H1 (cell line): ENCODE measurements at regions not wholly inside any gene's neighbourhood (a gene's known extent, or its start where the extent isn't known, plus 50 kb on each side); places are given as distances from the start of the nearest gene placed in this dataset.

Experiments used
- CTCF ChIA-PET: fragments of 300-600 bp; sonication (Branson Sonifier 250); formaldehyde crosslinking; loops from one replicate; lab custom pipeline; 2021; ENCODE audit not compliant: partially characterized antibody; lab: Charles Lee
- POLR2A ChIA-PET: fragments of 300-600 bp; sonication (Branson Sonifier 250); formaldehyde crosslinking; loops from one replicate; lab custom pipeline; 2021; ENCODE audit warnings: inconsistent platforms; ENCODE audit not compliant: partially characterized antibody; lab: Charles Lee
- DNase-seq, 2 experiments: peaks; one replicate each; pipeline versions ENCODE4 v3.0.0 to v3.0.0-alpha.2; 2010 to 2022; ENCODE audit warnings: low spot score in 2 of 2, low read depth in 1 of 2, mixed read lengths in 1 of 2
- FAIRE-seq: peaks from 2 replicates; lab custom pipeline; 2011; peaks lifted over from hg19 to GRCh38; lab: Jason Lieb, UNC
- H2AFZ ChIP-seq: 2 replicates; pipeline ENCODE4 v1.8.1; 2012; ENCODE audit warnings: low read length, inconsistent platforms
- H2AK5ac ChIP-seq: 2 replicates; pipeline ENCODE4 v1.6.1; 2013; ENCODE audit warnings: low read depth, low read length
- H2BK120ac ChIP-seq: replicated peaks from 2 replicates; pipeline ENCODE3; 2013; ENCODE audit warnings: low read depth, low read length, inconsistent platforms
- H2BK12ac ChIP-seq: 2 replicates; pipeline ENCODE4 v1.6.1; 2013; ENCODE audit warnings: low read depth, low read length
- H2BK15ac ChIP-seq: 2 replicates; pipeline ENCODE4 v1.6.1; 2013; ENCODE audit warnings: low read length
- H2BK20ac ChIP-seq: 2 replicates; pipeline ENCODE4 v1.6.1; 2013; ENCODE audit warnings: low read length
- H2BK5ac ChIP-seq: 2 replicates; pipeline ENCODE4 v1.6.1; 2013; ENCODE audit warnings: low read depth, low read length
- H3K14ac ChIP-seq: 2 replicates; pipeline ENCODE4 v1.6.1; 2013; ENCODE audit warnings: inconsistent platforms; ENCODE audit not compliant: insufficient read length
- H3K18ac ChIP-seq: 2 replicates; pipeline ENCODE4 v1.6.1; 2013; ENCODE audit warnings: low read length; ENCODE audit errors: extremely low read depth
- H3K23ac ChIP-seq: 2 replicates; pipeline ENCODE4 v1.6.1; 2013; ENCODE audit warnings: inconsistent platforms; ENCODE audit not compliant: insufficient read length
- H3K23me2 ChIP-seq: 2 replicates; pipeline ENCODE4 v1.6.1; 2013; ENCODE audit warnings: low read depth, low read length
- H3K27ac ChIP-seq: 2 replicates; pipeline ENCODE4 v1.6.1; 2011; ENCODE audit warnings: low read depth, low read length, inconsistent platforms
- H3K27me3 ChIP-seq, 4 experiments: replicated peaks in 1 of 4; 1 replicate in 1 of 4; 2 replicates in 3 of 4; pipeline versions ENCODE4 v1.6.1 to v1.8.1; 2011 to 2013; ENCODE audit warnings: low read length in 3 of 4, mild to moderate bottlenecking in 3 of 4, inconsistent platforms in 2 of 4, mixed read lengths in 2 of 4, moderate library complexity in 1 of 4; ENCODE audit not compliant: control insufficient read depth in 3 of 4, insufficient read depth in 3 of 4; ENCODE audit errors: extremely low read depth in 1 of 4
- H3K36me3 ChIP-seq, 4 experiments: 2 replicates each; pipeline versions ENCODE4 v1.6.1 to v1.8.1; 2011 to 2013; ENCODE audit warnings: mild to moderate bottlenecking in 4 of 4, low read length in 3 of 4, moderate library complexity in 2 of 4, control low read depth in 1 of 4, inconsistent platforms in 1 of 4; ENCODE audit not compliant: insufficient read depth in 4 of 4, control insufficient read depth in 2 of 4
- H3K4ac ChIP-seq: replicated peaks from 2 replicates; pipeline ENCODE3; 2013; ENCODE audit warnings: low read length, low read depth, mixed read lengths, inconsistent platforms; ENCODE audit not compliant: insufficient read length
- H3K4me1 ChIP-seq, 4 experiments: replicated peaks in 1 of 4; 1 replicate in 1 of 4; 2 replicates in 3 of 4; pipeline versions ENCODE4 v1.6.1 to v1.8.1; 2011 to 2013; ENCODE audit warnings: low read length in 3 of 4, inconsistent platforms in 2 of 4, mixed read lengths in 1 of 4; ENCODE audit not compliant: insufficient read depth in 4 of 4, control insufficient read depth in 3 of 4
- H3K4me2 ChIP-seq, 2 experiments: 2 replicates each; pipeline versions ENCODE4 v1.6.1 to v1.8.1; 2011 to 2013; ENCODE audit warnings: low read depth in 2 of 2, low read length in 2 of 2, control low read depth in 1 of 2, inconsistent platforms in 1 of 2, mild to moderate bottlenecking in 1 of 2; ENCODE audit not compliant: insufficient read depth in 1 of 2
- H3K4me3 ChIP-seq, 4 experiments: fragments of 200-600, 300-600 bp in 1 of 4; sonication (generic), shearing (Covaris generic), sonication (Bioruptor Twin) in 1 of 4; 2 replicates each; pipeline versions ENCODE4 v1.5.1 to v1.8.1; 2011 to 2016; ENCODE audit warnings: low read length in 4 of 4, low read depth in 3 of 4, control low read depth in 2 of 4, inconsistent platforms in 2 of 4, mild to moderate bottlenecking in 2 of 4, mixed read lengths in 1 of 4, moderate library complexity in 1 of 4; ENCODE audit not compliant: insufficient read depth in 2 of 4; ENCODE audit errors: extremely low read depth in 1 of 4
- H3K56ac ChIP-seq: replicated peaks from 2 replicates; pipeline ENCODE3; 2013; ENCODE audit warnings: low read depth, mild to moderate bottlenecking, mixed read lengths, low read length, inconsistent platforms; ENCODE audit not compliant: insufficient read length
- H3K79me1 ChIP-seq: 2 replicates; pipeline ENCODE4 v1.6.1; 2013; ENCODE audit warnings: low read depth, low read length, control low read depth
- H3K79me2 ChIP-seq, 2 experiments: 2 replicates each; pipeline versions ENCODE4 v1.6.1 to v1.8.1; 2012 to 2013; ENCODE audit warnings: low read length in 2 of 2, mild to moderate bottlenecking in 2 of 2, inconsistent platforms in 1 of 2; ENCODE audit not compliant: insufficient read depth in 2 of 2, control insufficient read depth in 1 of 2
- H3K9ac ChIP-seq, 4 experiments: replicated peaks in 1 of 4; 1 replicate in 1 of 4; 2 replicates in 3 of 4; pipeline versions ENCODE4 v1.6.1 to v1.8.1; 2011 to 2013; ENCODE audit warnings: low read depth in 3 of 4, low read length in 3 of 4, control low read depth in 2 of 4, mild to moderate bottlenecking in 2 of 4, moderate library complexity in 2 of 4, inconsistent platforms in 1 of 4; ENCODE audit errors: extremely low read depth in 1 of 4
- H3K9me3 ChIP-seq, 2 experiments: 2 replicates each; pipeline versions ENCODE4 v1.6.1 to v1.8.1; 2012 to 2013; ENCODE audit warnings: mild to moderate bottlenecking in 2 of 2, moderate library complexity in 2 of 2, control low read depth in 1 of 2, inconsistent platforms in 1 of 2, low read depth in 1 of 2, low read length in 1 of 2, mixed read lengths in 1 of 2; ENCODE audit not compliant: insufficient read depth in 2 of 2
- H4K20me1 ChIP-seq, 2 experiments: replicated peaks in 1 of 2; 2 replicates each; pipeline versions ENCODE3 to v1.8.1; 2011 to 2013; ENCODE audit warnings: inconsistent platforms in 2 of 2, low read length in 2 of 2, mild to moderate bottlenecking in 1 of 2; ENCODE audit not compliant: insufficient read depth in 2 of 2, control insufficient read depth in 1 of 2
- H4K5ac ChIP-seq: 2 replicates; pipeline ENCODE4 v1.6.1; 2013; ENCODE audit warnings: low read length, low read depth, mixed read lengths, inconsistent platforms; ENCODE audit not compliant: insufficient read length
- H4K8ac ChIP-seq: 2 replicates; pipeline ENCODE4 v1.8.0; 2013; ENCODE audit warnings: mild to moderate bottlenecking, moderate library complexity, low read length, inconsistent platforms; ENCODE audit not compliant: insufficient read depth; ENCODE audit errors: extremely low read depth
- H4K91ac ChIP-seq: replicated peaks from 2 replicates; pipeline ENCODE3; 2013; ENCODE audit warnings: low read length, mixed read lengths, inconsistent platforms; ENCODE audit not compliant: insufficient read length
- BACH1 ChIP-seq: IDR thresholded peaks from 2 replicates; pipeline ENCODE4 v1.6.1; 2012; ENCODE audit warnings: low read length, improper control_type of control experiment
- CBX5 ChIP-seq: fragments of 300-800, 300-1000 bp; sonication (generic); IDR thresholded peaks from 2 replicates; pipeline ENCODE4 v1.7.1; 2016; ENCODE audit warnings: antibody characterized with exemption, low read length, low read depth
- CEBPB ChIP-seq: IDR thresholded peaks from 2 replicates; pipeline ENCODE4 v1.6.1; 2012; ENCODE audit warnings: low read depth, low read length
- EP300 ChIP-seq, 2 experiments: IDR thresholded peaks; 1 replicate in 1 of 2; 2 replicates in 1 of 2; pipeline ENCODE4 v1.6.1; 2011 to 2012; ENCODE audit warnings: low read depth in 2 of 2, low read length in 2 of 2, mild to moderate bottlenecking in 2 of 2, borderline replicate concordance in 1 of 2, inconsistent platforms in 1 of 2, moderate library complexity in 1 of 2
- SAP30 ChIP-seq: fragments of 300-600 bp; sonication (generic); IDR thresholded peaks from 2 replicates; pipeline ENCODE4 v1.7.1; 2012; ENCODE audit warnings: low read length, moderate library complexity, mild to moderate bottlenecking, inconsistent platforms; ENCODE audit not compliant: insufficient read depth, insufficient replicate concordance
- WGBS, 2 experiments: shearing (Covaris generic) in 1 of 2; methylation state at CpG; one replicate each; pipeline versions ENCODE4 v1.1.6 to v1.1.7; 2013 to 2015; ENCODE audit warnings: low lambda C conversion rate in 2 of 2, mixed read lengths in 2 of 2, inconsistent platforms in 1 of 2, low coverage in 1 of 2, missing lambda C conversion rate in 1 of 2; ENCODE audit not compliant: insufficient replicate concordance in 2 of 2, insufficient coverage in 1 of 2, insufficient read length in 1 of 2; ENCODE audit errors: extremely low coverage in 1 of 2, missing lambda C conversion rate in 1 of 2; 5-methylcytosine and 5-hydroxymethylcytosine counted together

DNA sequence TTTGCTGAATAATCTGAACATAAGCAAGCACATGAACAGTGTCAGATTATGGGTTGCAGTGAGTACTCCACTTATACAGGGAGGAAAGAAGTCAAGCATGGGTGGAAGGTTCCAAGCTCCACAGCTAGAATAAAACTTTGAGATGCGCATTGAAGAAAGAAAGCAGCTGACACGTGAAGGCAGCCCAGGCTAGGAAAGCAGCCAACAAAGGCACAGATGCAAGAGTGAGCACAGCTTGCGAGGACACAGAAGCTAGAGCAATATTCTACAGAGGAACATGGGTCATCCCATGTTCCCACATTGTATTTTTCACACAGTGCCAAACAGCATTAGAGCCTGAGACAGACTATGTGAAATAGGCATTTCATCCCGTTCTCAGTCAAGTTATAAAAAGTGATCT, 194.6 kb upstream of the TBX20 start:
- H2BK20ac ChIP-seq, result no peak overlapping the region
- H3K18ac ChIP-seq, result no peak overlapping the region
- H3K14ac ChIP-seq, result no peak overlapping the region
- H4K5ac ChIP-seq, result no peak overlapping the region
- no peak overlapping the region for H4K91ac ChIP-seq
- no peak overlapping the region for H3K27ac ChIP-seq
- no peaks in the 10 kb centered on the region for H3K36me3 ChIP-seq
- H3K4ac ChIP-seq, result no peak overlapping the region
- H2BK15ac ChIP-seq, result no peak overlapping the region
- H3K79me2 ChIP-seq, result no peaks in the 10 kb centered on the region
- no peak overlapping the region for H2AK5ac ChIP-seq
- H3K27me3 ChIP-seq, result peaks cover 0 to under 1% (median 0%) of the 10 kb centered on the region in 4 experiments; a peak in 2 of 7 replicates
- H3K23me2 ChIP-seq, result no peaks in the 10 kb centered on the region
- FAIRE-seq (no peak), DNase-seq (no peak)
- no peaks in the 10 kb centered on the region for H4K20me1 ChIP-seq
- no peak overlapping the region for H2BK12ac ChIP-seq
- CTCF ChIA-PET, result interaction anchor here (1.6 to 1.9 kb wide), 2 partner anchors 9 to 18 kb away, joined by 5 to 7 read pairs; no protein-coding TSS in a partner anchor
- 83% methylated on average over 4 of the region's 4 CpGs; no CpG with 5 or more reads in 1 of the 2 experiments for WGBS, 2 experiments
- no peak overlapping the region for H3K4me2 ChIP-seq
- H2BK120ac ChIP-seq, result no peak overlapping the region
- H3K4me1 ChIP-seq, result no peaks in the 10 kb centered on the region
- no peak overlapping the region for H2BK5ac ChIP-seq
- H4K8ac ChIP-seq, result no peak overlapping the region
- no peak overlapping the region for H3K9ac ChIP-seq
- H3K56ac ChIP-seq, result no peak overlapping the region
- no peaks in the 10 kb centered on the region for H3K9me3 ChIP-seq
- no peak overlapping the region for H3K23ac ChIP-seq
- H3K79me1 ChIP-seq, result no peaks in the 10 kb centered on the region
- POLR2A ChIA-PET, result no interaction called here
- no peak overlapping the region for H2AFZ ChIP-seq
- H3K4me3 ChIP-seq, result no peak overlapping the region
- no peak for TF ChIP-seq CEBPB
- no peak for TF ChIP-seq EP300 (IDR thresholded peaks at IDR 0.05; ENCODE audit: borderline replicate concordance in 1 of 2, low read depth in 2 of 2, low read length in 2 of 2)
- TF ChIP-seq SAP30, result no peak
- TF ChIP-seq CBX5, result no peak
- no peak for TF ChIP-seq BACH1
- TF ChIP-seq, all 59 proteins: peak for 0
